Stomach (tissue), 8 donors: ENCODE measurements at regions not wholly inside any gene's neighbourhood (a gene's known extent, or its start where the extent isn't known, plus 50 kb on each side); places are given as distances from the start of the nearest gene placed in this dataset.

Experiments used
- DNase-seq, 2 donors: peaks; one replicate each; pipeline versions ENCODE4 v3.0.0 to v3.0.0-alpha.2; 2013 to 2019
- H3K27ac ChIP-seq, 5 donors: fragments of 200-600 bp in 4 of 5; sonication (generic) in 4 of 5; one replicate each; pipeline ENCODE4 v1.5.1; 2013 to 2019; ENCODE audit warnings: mild to moderate bottlenecking in 1 of 5, moderate library complexity in 1 of 5
- H3K27me3 ChIP-seq, 3 donors: fragments of 200-600 bp; sonication (generic); one replicate each; pipeline ENCODE4 v1.5.1; 2017 to 2019; ENCODE audit warnings: mixed run types in 1 of 3
- H3K36me3 ChIP-seq, 4 donors: fragments of 200-600 bp; sonication (generic); 1 replicate in 3 of 4; 2 replicates in 1 of 4; pipeline ENCODE4 v1.5.1; 2016 to 2019
- H3K4me1 ChIP-seq, 4 donors: fragments of 200-600 bp; sonication (generic); one replicate each; pipeline ENCODE4 v1.5.1; 2016 to 2019
- H3K4me3 ChIP-seq, 4 donors: fragments of 200-600 bp; sonication (generic) in 3 of 4; one replicate each; pipeline ENCODE4 v1.5.1; 2016 to 2019; ENCODE audit warnings: mild to moderate bottlenecking in 1 of 4
- H3K9me3 ChIP-seq, 4 donors: fragments of 200-600 bp; sonication (generic); one replicate each; pipeline ENCODE4 v1.5.1; 2016 to 2019
- CTCF ChIP-seq, 7 experiments: fragments of 450-650 bp in 4 of 7; fragments of 200-600 bp in 3 of 7; sonication (generic) in 3 of 7; IDR thresholded peaks; one replicate each; pipeline ENCODE4 v1.5.1; 2016 to 2019; ENCODE audit warnings: antibody characterized with exemption in 7 of 7, control low read depth in 2 of 7, mild to moderate bottlenecking in 1 of 7
- EP300 ChIP-seq: sonication (generic); formaldehyde crosslinking; IDR thresholded peaks from one replicate; pipeline ENCODE4 v1.6.1; 2017; ENCODE audit warnings: antibody characterized with exemption
- POLR2A ChIP-seq, 4 donors: fragments of 450-650 bp; IDR thresholded peaks; one replicate each; pipeline ENCODE4 v1.6.1; 2016; ENCODE audit warnings: antibody characterized with exemption in 4 of 4, control low read depth in 2 of 4, mild to moderate bottlenecking in 1 of 4, moderate library complexity in 1 of 4
- POLR2AphosphoS5 ChIP-seq, 3 donors: sonication (generic); formaldehyde crosslinking; IDR thresholded peaks; one replicate each; pipeline ENCODE4 v1.6.1; 2016; ENCODE audit warnings: antibody characterized with exemption in 3 of 3
- WGBS, 5 donors: extraction: QIAGEN DNeasy Blood & Tissue Kit in 3 of 5; methylation state at CpG; one replicate each; pipeline versions ENCODE4 v1.1.5 to v1.1.7; 2013 to 2018; 5-methylcytosine and 5-hydroxymethylcytosine counted together
- intact Hi-C: fragments of 100-400 bp; cut with DNase I; formaldehyde crosslinking; loops from one replicate; pipeline ENCODE4 v1.15.1; 2023; ENCODE audit warnings: low total_unique reads
- donor health status: healthy with polysubstance abuse.
- donor health status: Bipolar disorder and iron deficiency.
- donor health status: healthy.

- no peaks in the 10 kb centered on the region for H3K27me3 ChIP-seq
- H3K4me1 ChIP-seq: no peaks in the 10 kb centered on the region
- TF ChIP-seq POLR2AphosphoS5 (IDR thresholded peaks at IDR 0.05) (no peak), POLR2A (IDR thresholded peaks at IDR 0.05) (no peak), EP300 (no peak), CTCF (IDR thresholded peaks at IDR 0.05) (no peak)
- no peak overlapping the region for H3K27ac ChIP-seq
- H3K36me3 ChIP-seq: no peaks in the 10 kb centered on the region
- no peak overlapping the region for H3K4me3 ChIP-seq
- no peak for DNase-seq
- intact Hi-C loops: no loop called here
- H3K9me3 ChIP-seq: peaks cover 0 to 32% (median 17%) of the 10 kb centered on the region in 4 donors
These were observed 404.6 kb upstream of the CNTN5 start for GRCh38 chr11:98616098-98616655.

DNA sequence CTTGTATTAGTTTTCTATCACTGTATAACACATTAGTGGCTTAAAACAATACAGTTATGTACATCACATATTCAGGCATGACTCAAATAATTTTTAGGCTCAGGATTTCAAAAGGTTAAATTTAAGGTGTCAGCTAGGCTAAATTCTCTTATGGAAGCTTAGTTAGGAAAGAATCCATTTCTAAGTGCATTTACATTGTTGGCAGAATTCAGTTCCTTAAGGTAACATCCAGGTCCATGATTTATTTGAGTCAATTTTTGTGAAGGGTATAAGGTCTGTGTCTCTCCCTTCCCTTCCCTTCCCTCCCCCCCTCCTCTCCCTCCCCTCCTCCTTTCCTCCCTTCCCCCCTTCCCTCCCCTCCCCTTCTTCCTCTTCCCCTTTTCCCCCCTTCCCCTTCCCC is 399.0 kb upstream of the CNTN5 start:
- H3K27ac ChIP-seq: no peak overlapping the region
- TF ChIP-seq POLR2AphosphoS5 (IDR thresholded peaks at IDR 0.05) (no peak), CTCF (IDR thresholded peaks at IDR 0.05) (no peak), EP300 (no peak), POLR2A (IDR thresholded peaks at IDR 0.05) (no peak)
- H3K27me3 ChIP-seq: no peaks in the 10 kb centered on the region
- H3K36me3 ChIP-seq: no peaks in the 10 kb centered on the region
- intact Hi-C loops: no loop called here
- no peak for DNase-seq
- peaks cover 0 to 37% (median 22%) of the 10 kb centered on the region in 4 donors for H3K9me3 ChIP-seq
- no peaks in the 10 kb centered on the region for H3K4me1 ChIP-seq
- H3K4me3 ChIP-seq: no peak overlapping the region

DNA sequence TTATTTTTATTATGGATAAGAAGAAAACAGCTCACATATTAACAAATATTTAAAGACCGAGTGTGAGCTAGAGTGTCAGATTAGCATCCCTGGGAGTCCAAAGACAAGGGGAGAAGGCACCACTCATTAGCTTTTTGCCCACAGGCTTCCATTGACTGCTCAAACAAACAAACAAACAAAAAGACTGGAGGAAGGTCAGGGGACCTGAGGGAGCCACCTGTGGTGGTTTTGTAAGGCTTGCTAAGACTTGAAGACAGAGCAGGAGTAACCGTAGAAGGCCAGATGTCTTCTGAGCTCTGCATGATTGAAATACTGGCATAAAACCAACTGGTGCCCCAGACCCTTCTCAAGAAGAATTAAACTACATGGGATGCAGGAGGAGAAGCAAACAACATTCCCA is 395.2 kb upstream of the CNTN5 start:
- H3K27me3 ChIP-seq: no peaks in the 10 kb centered on the region
- no peak for DNase-seq
- TF ChIP-seq EP300: no peak
- no peak for TF ChIP-seq POLR2AphosphoS5 (IDR thresholded peaks at IDR 0.05)
- TF ChIP-seq CTCF (IDR thresholded peaks at IDR 0.05): no peak
- TF ChIP-seq POLR2A (IDR thresholded peaks at IDR 0.05): no peak
- no peak overlapping the region for H3K27ac ChIP-seq
- no peaks in the 10 kb centered on the region for H3K4me1 ChIP-seq
- no peaks in the 10 kb centered on the region for H3K36me3 ChIP-seq
- no peak overlapping the region for H3K4me3 ChIP-seq
- whole genome bisulfite sequencing, 5 donors: 73 to 91% (median 81%) methylated on average over 2 of the region's 2 CpGs
- intact Hi-C loops: no loop called here
- H3K9me3 ChIP-seq: peaks cover 0 to 27% (median 6%) of the 10 kb centered on the region in 4 donors

DNA sequence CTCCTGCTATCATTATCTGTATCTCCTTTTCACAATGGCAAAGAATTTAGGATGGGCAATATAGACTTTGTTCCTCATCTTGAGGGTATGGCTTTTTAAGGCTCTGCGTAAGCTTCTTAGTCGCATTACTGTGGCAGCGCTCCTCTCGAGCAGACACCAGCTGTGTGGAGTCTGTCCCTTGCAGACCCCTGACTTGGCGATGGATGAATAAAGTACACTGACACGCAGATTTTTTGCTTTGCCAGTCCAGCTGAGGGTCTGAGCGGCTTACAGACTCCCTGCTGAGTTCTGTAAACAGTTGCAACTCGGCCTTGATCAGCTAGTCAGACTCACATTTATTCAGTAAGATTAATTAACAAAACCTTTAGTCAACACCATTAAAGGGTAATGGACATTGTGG is 390.0 kb upstream of the CNTN5 start:
- H3K27ac ChIP-seq: no peak overlapping the region
- intact Hi-C loops: no loop called here
- WGBS, 5 donors: 42 to 50% (median 45%) methylated on average over 8 of the region's 8 CpGs
- no peaks in the 10 kb centered on the region for H3K4me1 ChIP-seq
- H3K9me3 ChIP-seq: peaks cover 0 to 7% (median 0%) of the 10 kb centered on the region in 4 donors
- no peaks in the 10 kb centered on the region for H3K27me3 ChIP-seq
- no peaks in the 10 kb centered on the region for H3K36me3 ChIP-seq
- TF ChIP-seq CTCF (IDR thresholded peaks at IDR 0.05): no peak
- no peak for TF ChIP-seq POLR2A (IDR thresholded peaks at IDR 0.05)
- no peak for TF ChIP-seq POLR2AphosphoS5 (IDR thresholded peaks at IDR 0.05)
- TF ChIP-seq EP300: no peak
- H3K4me3 ChIP-seq: no peak overlapping the region
- DNase-seq: peak in 1 of 2 donors; percentile 9
